HAP-1 (cell line): ENCODE measurements at regions not wholly inside any gene's neighbourhood (a gene's known extent, or its start where the extent isn't known, plus 50 kb on each side); places are given as distances from the start of the nearest gene placed in this dataset.

Experiments
- DNase-seq, 2 experiments: peaks; one replicate each; pipeline ENCODE4 v3.0.0-alpha.2; 2016 to 2020; ENCODE audit warnings: low spot score in 2 of 2
- H3K27me3 ChIP-seq: fragments of 250-450 bp; sonication (Bioruptor Pico); 2 replicates; pipeline ENCODE4 v1.5.1; 2020; ENCODE audit warnings: low read depth, mild to moderate bottlenecking, moderate library complexity
- H3K36me3 ChIP-seq: fragments of 250-450 bp; sonication (Bioruptor Pico); replicated peaks from 2 replicates; pipeline ENCODE4 v1.5.1; 2020; ENCODE audit warnings: mild to moderate bottlenecking
- H3K4me1 ChIP-seq: fragments of 250-450 bp; sonication (Bioruptor Pico); 2 replicates; pipeline ENCODE4 v1.5.1; 2020; ENCODE audit warnings: mild to moderate bottlenecking
- H3K4me3 ChIP-seq: fragments of 250-450 bp; sonication (Bioruptor Pico); 2 replicates; pipeline ENCODE4 v1.5.1; 2020; ENCODE audit warnings: mild to moderate bottlenecking, moderate library complexity
- H3K9me3 ChIP-seq: fragments of 250-450 bp; sonication (Bioruptor Pico); 2 replicates; pipeline ENCODE4 v1.5.1; 2020; ENCODE audit warnings: mild to moderate bottlenecking, moderate library complexity
- in situ Hi-C: fragments of 300-500 bp; cut with MboI; formaldehyde crosslinking; loops from 3 replicates; pipeline ENCODE4 v1.14.3; 2020; ENCODE audit warnings: low sequenced_read_pairs, inconsistent platforms, mixed read lengths

DNA sequence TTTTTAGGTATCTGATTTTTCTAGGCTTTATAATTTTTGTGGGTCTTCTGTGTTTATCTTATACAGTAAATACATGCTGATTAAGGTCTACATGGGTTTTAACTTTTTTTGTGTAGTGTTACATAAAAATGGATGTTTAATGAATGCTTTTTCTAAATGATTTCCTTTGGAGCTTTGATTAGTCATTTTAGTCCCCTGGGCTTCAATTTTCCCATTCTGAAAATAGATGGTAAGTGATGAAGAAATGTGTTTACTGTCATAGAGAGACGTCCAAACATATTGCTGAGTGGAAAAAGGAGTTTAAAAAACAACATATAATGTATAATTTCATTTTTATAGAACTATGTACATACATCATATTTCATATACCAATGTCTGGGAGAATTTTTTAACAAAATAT, 140.9 kb upstream of the HMCN1 start:
- H3K4me3 ChIP-seq: no peak overlapping the region

DNA sequence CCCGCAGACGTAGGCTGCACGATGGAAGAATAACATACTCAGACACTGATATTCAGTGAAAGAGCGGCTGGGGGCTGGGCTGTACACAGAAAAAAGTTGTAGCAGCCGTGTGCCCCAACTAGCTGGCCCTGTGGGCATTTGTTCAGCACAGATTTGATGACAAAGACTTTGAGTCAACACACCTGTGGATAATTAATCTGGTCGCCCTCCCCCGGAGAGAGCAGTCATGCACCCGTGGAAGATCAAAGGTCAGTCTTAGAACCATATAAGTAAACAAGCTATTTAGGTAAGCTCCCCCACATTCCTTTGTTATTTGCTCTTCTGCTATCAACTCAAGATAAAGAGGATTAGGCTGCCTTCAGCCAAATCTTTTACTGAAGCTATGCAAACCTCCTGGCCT, 148.4 kb upstream of the HMCN1 start:
- Histone ChIP-seq H3K4me3 (no peak overlapping the region), H3K27me3 (no peaks in the 10 kb centered on the region), H3K36me3 (no peaks in the 10 kb centered on the region), H3K4me1 (no peaks in the 10 kb centered on the region), H3K9me3 (peaks cover 4% of the 10 kb centered on the region)
- in situ Hi-C loops: no loop called here
- peak in 1 of 2 experiments; percentile 8 for DNase-seq

More for the DNA sequence above, 140.9 kb upstream of the HMCN1 start:
- H3K9me3 ChIP-seq: no peaks in the 10 kb centered on the region
- H3K36me3 ChIP-seq: no peaks in the 10 kb centered on the region
- DNase-seq: no peak
- H3K4me1 ChIP-seq: peaks cover 2% of the 10 kb centered on the region; the same call in 1 of the 2 replicates
- no peaks in the 10 kb centered on the region for H3K27me3 ChIP-seq
- in situ Hi-C loops: no loop called here

DNA sequence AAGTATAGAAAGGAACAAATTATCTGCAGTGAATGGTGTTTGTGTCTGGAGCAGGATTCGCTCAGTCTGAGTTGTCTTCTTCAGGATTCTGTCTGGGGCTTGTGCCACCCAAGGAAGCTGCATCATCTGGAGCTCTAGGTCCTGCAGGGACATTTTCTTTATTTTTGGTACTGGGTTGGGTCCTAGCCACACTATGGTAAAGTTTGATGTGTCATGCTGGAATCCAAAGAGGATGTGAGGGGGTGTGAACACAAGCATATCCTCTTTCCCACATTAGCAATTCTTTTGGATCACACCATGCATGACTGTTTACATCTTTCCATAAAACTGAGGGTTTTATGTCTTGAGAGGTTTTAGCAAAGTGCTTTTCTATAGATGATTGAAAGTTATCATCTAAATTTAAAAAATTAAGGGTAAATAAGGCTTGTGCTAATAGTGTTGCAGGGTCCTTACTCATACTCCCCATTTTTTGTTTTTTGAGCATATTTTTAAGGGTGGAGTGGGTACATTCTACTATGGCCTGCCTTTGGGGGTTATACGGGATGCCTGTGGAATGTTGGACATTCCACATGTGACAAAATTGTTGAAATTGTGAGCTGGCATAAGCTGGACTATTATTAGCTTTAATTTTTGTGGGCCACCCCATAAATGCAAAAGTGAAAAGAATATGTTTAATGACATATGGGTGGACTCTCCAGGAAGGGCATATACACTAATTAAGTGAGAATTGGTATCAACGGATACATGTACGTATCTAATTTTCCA, 152.0 kb upstream of the HMCN1 start:
- Histone ChIP-seq H3K27me3 (no peaks in the 10 kb centered on the region), H3K4me1 (no peaks in the 10 kb centered on the region), H3K4me3 (no peak overlapping the region), H3K36me3 (no peaks in the 10 kb centered on the region), H3K9me3 (peaks cover 21% of the 10 kb centered on the region)
- DNase-seq: no peak
- in situ Hi-C loops: no loop called here

DNA sequence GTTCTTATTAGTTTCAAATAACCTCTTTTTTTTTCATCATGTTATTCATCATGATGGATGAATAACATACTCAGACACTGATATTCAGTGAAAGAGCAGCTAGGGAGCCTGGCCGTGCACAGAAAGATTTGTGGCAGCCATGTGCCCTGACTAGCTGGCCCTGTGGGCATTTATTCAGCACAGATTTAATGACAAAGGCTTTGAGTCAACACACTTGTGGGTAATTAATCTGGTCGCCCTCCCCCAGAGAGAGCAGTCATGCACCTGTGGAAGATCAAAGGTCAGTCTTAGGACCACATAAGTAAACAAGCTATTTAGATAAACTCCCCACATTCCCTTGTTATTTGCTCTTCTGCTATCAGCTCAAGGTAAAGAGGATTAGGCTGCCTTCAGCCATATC, 153.2 kb upstream of the HMCN1 start:
- no peaks in the 10 kb centered on the region for H3K36me3 ChIP-seq
- H3K9me3 ChIP-seq: peaks cover 20% of the 10 kb centered on the region
- in situ Hi-C loops: no loop called here
- DNase-seq: no peak
- no peak overlapping the region for H3K4me3 ChIP-seq
- H3K4me1 ChIP-seq: no peaks in the 10 kb centered on the region
- no peaks in the 10 kb centered on the region for H3K27me3 ChIP-seq

DNA sequence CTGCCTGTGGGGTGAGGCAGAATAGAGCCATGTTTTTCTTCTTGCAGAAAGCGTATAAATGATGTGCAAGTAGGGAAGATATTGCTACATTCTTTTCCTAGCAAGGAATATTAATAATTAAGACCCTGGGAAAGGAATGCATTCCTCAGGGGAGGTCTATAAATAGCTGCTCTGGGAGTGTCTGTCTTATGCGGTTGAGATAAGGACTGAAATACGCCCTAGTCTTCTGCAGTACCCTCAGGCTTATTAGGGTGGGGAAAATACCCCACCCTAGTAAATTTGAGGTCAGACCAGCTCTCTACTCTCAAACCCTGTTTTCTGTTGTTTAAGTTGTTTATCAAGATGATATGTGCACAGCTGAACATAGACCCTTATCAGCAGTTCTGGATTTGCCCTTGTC, 155.9 kb upstream of the HMCN1 start:
- H3K9me3 ChIP-seq: peaks cover 20% of the 10 kb centered on the region
- peaks cover 7% of the 10 kb centered on the region; the same call in 1 of the 2 replicates for H3K4me1 ChIP-seq
- H3K36me3 ChIP-seq: no peaks in the 10 kb centered on the region
- H3K4me3 ChIP-seq: no peak overlapping the region
- no peaks in the 10 kb centered on the region for H3K27me3 ChIP-seq
- in situ Hi-C loops: no loop called here
- DNase-seq: no peak

DNA sequence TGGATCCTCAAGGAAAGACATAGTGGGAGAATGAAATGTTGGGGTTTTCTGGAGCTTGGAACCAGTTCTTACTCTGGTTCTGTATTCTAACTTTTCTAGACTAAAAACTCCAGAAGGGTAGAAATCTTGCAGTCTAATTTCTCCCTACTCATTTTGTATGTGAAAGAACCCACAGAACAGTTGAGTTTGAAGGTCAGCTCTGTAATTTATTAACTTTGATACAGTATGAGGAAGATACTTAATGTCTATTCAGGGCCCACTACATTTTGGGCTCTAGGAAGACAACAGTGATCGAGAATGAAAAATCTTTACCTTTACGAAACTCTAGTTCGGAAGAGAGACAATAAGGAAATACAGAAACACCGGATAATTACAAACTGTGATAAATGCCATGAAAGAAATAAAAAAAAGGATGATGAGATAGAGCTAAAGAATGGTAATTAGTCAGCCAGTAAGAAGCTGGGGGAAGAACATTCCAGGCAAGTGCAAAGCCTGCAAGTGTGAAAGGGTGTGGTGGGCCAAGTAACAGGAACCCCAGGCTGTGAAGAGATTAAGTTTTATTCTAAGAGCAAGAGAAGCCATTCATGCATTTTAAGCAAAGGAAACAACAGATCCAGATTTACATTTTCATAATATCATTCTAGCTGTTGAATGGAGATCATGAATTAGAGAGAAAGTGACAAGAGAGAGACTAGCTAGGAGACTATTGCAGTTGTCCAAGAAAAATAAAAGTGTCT, 159.9 kb upstream of the HMCN1 start:
- Histone ChIP-seq H3K4me1 (peaks cover 7% of the 10 kb centered on the region; the same call in 1 of the 2 replicates), H3K36me3 (no peaks in the 10 kb centered on the region), H3K27me3 (no peaks in the 10 kb centered on the region), H3K4me3 (no peak overlapping the region), H3K9me3 (peaks cover 11% of the 10 kb centered on the region)
- in situ Hi-C loops: no loop called here
- DNase-seq: peak; percentile 37 to 78

DNA sequence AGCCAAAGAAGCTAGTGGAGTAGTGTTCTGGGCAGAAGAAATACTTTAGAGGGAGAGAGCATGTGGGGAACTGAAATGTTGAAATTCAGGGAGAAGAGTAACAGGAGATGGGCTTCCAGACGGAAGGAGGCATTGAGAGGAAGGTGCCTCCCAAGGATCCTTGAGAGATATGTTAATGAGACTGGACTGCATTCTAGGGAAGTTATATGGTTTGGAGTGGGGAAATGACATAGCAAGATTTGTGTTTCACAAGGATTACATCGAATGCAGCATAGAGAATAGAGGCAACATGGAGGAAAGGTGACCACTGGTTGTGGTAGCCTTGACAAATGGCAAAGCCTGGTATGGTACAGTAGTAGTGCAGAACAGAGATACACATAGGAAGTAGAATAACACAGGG, 160.5 kb upstream of the HMCN1 start:
- Histone ChIP-seq H3K9me3 (peaks cover 8% of the 10 kb centered on the region), H3K4me1 (peaks cover 7% of the 10 kb centered on the region; the same call in 1 of the 2 replicates), H3K27me3 (no peaks in the 10 kb centered on the region), H3K4me3 (no peak overlapping the region), H3K36me3 (no peaks in the 10 kb centered on the region)
- in situ Hi-C loops: no loop called here
- DNase-seq: no peak

DNA sequence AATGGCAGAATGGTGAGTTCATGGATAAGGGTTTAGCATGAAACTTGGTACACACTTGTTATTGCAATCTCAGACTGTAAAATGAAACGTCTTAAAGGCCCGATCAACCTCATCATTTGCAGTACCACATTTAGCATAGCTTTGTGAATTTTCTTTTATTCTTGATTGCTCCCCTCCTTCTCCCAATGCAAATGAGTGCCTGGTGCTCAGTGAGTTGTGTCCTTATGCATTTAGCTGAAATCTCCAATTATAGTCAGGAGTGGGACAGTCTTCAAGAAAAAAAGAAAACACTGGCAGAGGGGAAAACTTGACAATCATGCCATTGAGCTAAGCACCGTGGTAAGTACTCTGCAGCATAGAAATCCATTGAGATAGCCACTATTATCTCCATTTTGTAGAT, 161.0 kb upstream of the HMCN1 start:
- H3K27me3 ChIP-seq: no peaks in the 10 kb centered on the region
- no peak for DNase-seq
- peaks cover 7% of the 10 kb centered on the region; the same call in 1 of the 2 replicates for H3K4me1 ChIP-seq
- no peak overlapping the region for H3K4me3 ChIP-seq
- in situ Hi-C loops: no loop called here
- no peaks in the 10 kb centered on the region for H3K36me3 ChIP-seq
- peaks cover 7% of the 10 kb centered on the region for H3K9me3 ChIP-seq

DNA sequence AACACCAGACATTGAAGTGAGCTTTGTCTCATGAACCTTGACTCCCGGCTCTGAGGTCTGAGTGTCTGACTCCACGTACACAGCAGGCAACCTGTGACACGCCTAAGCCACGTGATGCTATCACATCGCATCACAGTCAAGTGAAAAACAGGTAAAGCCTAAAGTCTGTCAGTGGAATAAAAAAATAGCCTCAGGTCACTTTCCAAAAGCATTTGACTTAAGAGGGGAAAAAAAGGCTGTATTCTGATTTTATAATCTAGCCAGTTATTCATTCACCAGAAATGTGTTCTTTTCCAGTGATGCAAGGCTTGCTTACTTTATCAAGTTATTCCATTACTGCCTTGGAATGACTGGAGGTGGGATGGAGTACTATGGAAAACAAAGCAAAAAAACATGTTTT, 163.2 kb upstream of the HMCN1 start:
- in situ Hi-C loops: no loop called here
- Histone ChIP-seq H3K27me3 (no peaks in the 10 kb centered on the region), H3K36me3 (no peaks in the 10 kb centered on the region; the same call in 1 of the 2 replicates), H3K4me3 (no peak overlapping the region), H3K4me1 (peaks cover 7% of the 10 kb centered on the region; the same call in 1 of the 2 replicates), H3K9me3 (no peaks in the 10 kb centered on the region)
- DNase-seq: no peak

DNA sequence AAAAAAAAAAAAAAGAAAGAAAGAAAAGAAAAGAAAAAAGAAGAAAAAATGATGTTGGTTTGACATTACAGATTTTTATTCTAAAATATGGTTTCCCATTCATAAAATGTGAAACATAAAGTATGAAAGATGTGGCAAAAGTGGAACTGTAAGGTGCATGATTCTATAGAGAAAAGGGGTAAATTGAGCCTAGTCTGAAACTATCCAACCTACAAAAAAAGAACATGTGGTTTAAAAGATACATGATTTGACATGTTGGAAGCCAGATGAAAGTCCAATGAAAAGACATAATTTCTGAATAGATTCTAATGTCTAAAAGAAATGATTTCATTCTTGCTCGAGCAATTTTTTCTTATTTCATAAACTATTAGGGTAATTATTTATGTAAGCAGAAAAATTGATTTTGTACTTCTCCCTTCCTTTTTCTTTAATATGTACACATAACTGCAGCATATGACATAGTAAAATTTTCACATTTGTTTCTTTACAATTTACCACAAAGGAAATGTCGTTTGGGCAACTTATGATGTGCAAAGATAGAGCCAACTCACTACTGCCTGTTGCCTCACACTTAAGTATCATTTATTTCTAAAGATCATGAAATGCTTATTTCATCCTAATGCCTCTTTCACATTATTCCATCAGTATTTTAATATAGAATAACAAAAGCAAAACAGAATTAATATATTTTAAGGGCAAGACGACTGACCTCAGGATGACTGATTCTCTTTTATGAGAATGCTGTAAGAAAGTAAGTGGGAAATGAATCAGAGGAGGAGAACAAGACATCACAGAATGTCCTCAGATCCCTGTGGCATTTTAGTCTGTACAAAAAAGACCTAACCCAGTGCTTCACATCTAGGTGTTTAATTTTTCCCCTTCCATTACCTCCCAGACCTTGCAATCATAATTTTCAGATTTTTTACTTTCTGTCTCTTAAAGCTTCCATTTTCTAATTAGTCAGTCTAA, 165.8 kb upstream of the HMCN1 start:
- Histone ChIP-seq H3K36me3 (no peaks in the 10 kb centered on the region; the same call in 1 of the 2 replicates), H3K4me1 (no peaks in the 10 kb centered on the region), H3K27me3 (no peaks in the 10 kb centered on the region), H3K9me3 (no peaks in the 10 kb centered on the region), H3K4me3 (no peak overlapping the region)
- no peak for DNase-seq
- in situ Hi-C loops: no loop called here

DNA sequence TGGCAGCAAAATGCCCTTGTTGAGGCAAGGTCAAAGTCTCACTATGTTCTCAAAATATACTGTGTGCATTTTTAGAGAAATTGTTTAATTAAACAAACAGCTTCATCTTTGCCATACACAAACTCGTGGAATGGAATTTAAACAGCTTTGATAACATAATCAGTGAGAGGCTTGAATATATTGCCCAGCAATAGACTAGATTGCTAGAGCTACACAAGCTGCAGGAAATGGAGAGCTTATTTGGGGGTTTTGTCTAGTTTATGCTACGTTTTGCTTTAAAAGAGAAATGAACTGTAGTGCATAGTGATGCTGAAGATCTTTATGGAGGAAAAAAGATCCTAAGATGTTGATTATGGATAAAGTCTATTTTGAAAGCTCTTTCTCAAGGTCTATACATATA, 166.8 kb upstream of the HMCN1 start:
- Histone ChIP-seq H3K4me1 (peaks cover 2% of the 10 kb centered on the region; the same call in 1 of the 2 replicates), H3K4me3 (no peak overlapping the region), H3K9me3 (no peaks in the 10 kb centered on the region), H3K36me3 (no peaks in the 10 kb centered on the region; the same call in 1 of the 2 replicates), H3K27me3 (no peaks in the 10 kb centered on the region)
- no peak for DNase-seq
- in situ Hi-C loops: no loop called here

DNA sequence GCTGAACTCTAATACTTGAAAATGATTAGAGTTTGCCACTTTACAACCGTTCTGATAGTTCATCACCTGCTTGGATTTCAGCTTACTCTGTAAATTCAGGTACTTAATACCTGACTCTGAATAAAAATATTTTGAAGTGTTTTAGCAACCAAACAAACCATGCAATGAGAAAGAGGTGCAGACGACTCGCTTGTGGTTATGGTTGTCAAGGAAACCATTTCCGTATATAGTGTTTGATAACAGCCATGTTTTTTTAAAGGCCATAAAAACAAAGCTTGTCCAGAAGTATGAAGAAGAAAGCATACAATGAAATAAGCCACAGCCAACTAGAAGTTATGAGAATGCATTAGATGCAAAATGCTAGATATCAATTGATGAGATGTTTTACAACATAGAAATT, 167.2 kb upstream of the HMCN1 start:
- H3K4me1 ChIP-seq: peaks cover 4% of the 10 kb centered on the region; the same call in 1 of the 2 replicates
- no peak for DNase-seq
- in situ Hi-C loops: no loop called here
- H3K36me3 ChIP-seq: no peaks in the 10 kb centered on the region; the same call in 1 of the 2 replicates
- H3K27me3 ChIP-seq: no peaks in the 10 kb centered on the region
- no peaks in the 10 kb centered on the region for H3K9me3 ChIP-seq
- H3K4me3 ChIP-seq: no peak overlapping the region

DNA sequence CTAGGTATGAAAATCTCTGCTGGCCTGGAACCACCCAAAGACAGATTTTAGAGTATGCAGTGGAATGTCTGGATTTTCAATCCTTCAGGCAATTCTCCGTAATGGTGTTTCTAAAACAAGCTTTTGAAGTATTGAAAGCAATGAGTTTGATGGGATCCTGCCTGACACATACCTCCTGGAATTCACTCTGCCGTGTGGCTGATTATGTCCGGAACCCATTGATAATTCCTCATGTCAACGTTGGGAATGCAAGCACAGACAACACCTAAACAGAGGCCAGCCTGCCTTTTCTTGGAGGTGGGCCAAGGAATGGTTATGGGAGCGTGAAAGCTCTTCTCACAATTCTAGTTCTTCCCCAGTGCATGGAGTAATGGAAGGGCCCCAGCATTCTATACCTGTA, 168.9 kb upstream of the HMCN1 start:
- Histone ChIP-seq H3K9me3 (no peaks in the 10 kb centered on the region), H3K36me3 (no peaks in the 10 kb centered on the region; the same call in 1 of the 2 replicates), H3K27me3 (no peaks in the 10 kb centered on the region), H3K4me1 (peaks cover 10% of the 10 kb centered on the region), H3K4me3 (no peak overlapping the region)
- in situ Hi-C loops: no loop called here
- peak in 1 of 2 experiments; percentile 30 for DNase-seq
